GM21528 (cell line): ENCODE measurements at regions not wholly inside any gene's neighbourhood (a gene's known extent, or its start where the extent isn't known, plus 50 kb on each side); places are given as distances from the start of the nearest gene placed in this dataset.
"Not testable (repeated sequence)": the region's sequence is repeated elsewhere in the genome, so short reads cannot be mapped to it uniquely, and the experiment has no call there.

ENCODE experiments used
- ATAC-seq: cut with Tn5 transposase; IDR thresholded peaks from one replicate; pipeline ENCODE4 v1.9.1; 2021; ENCODE audit warnings: mild to moderate bottlenecking, moderate library complexity; ENCODE audit not compliant: unreplicated experiment, low FRiP score

- no peak for ATAC-seq
Measured at GRCh38 chr4:32932156-32932555, 2212.0 kb downstream of the PCDH7 start.

- ATAC-seq, result not testable (repeated sequence)
Measured at GRCh38 chr4:32939222-32939621, 2219.1 kb downstream of the PCDH7 start.

GRCh38 chr4:32950866-32951265 is 2230.7 kb downstream of the PCDH7 start:
- no peak for ATAC-seq

GRCh38 chr4:32958586-32958985 is 2238.4 kb downstream of the PCDH7 start:
- ATAC-seq, result no peak

- no peak for ATAC-seq
Measured at GRCh38 chr4:32962100-32962499, 2241.9 kb downstream of the PCDH7 start.

GRCh38 chr4:32985256-32985655 is 2265.1 kb downstream of the PCDH7 start:
- ATAC-seq, result no peak

- ATAC-seq, result no peak
Measured at GRCh38 chr4:32986236-32986635, 2266.1 kb downstream of the PCDH7 start.

GRCh38 chr4:32987111-32987510 is 2266.9 kb downstream of the PCDH7 start:
- ATAC-seq, result no peak

GRCh38 chr4:32988165-32988811 is 2268.1 kb downstream of the PCDH7 start:
- ATAC-seq, result no peak

- no peak for ATAC-seq
Measured at GRCh38 chr4:32991663-32992062, 2271.5 kb downstream of the PCDH7 start.

- no peak for ATAC-seq
Measured at GRCh38 chr4:32994981-32995881, 2275.1 kb downstream of the PCDH7 start.

GRCh38 chr4:33013282-33013681 is 2293.1 kb downstream of the PCDH7 start:
- ATAC-seq, result no peak

- ATAC-seq, result no peak
Measured at GRCh38 chr4:33025236-33025635, 2305.1 kb downstream of the PCDH7 start.

GRCh38 chr4:33029976-33030375 is 2309.8 kb downstream of the PCDH7 start:
- no peak for ATAC-seq

GRCh38 chr4:33031328-33031727 is 2311.2 kb downstream of the PCDH7 start:
- no peak for ATAC-seq

- ATAC-seq, result no peak
Measured at GRCh38 chr4:33037464-33037863, 2317.3 kb downstream of the PCDH7 start.

GRCh38 chr4:33045334-33045733 is 2325.2 kb downstream of the PCDH7 start:
- no peak for ATAC-seq

GRCh38 chr4:33052241-33052640 is 2332.1 kb downstream of the PCDH7 start:
- ATAC-seq, result no peak

- ATAC-seq, result no peak
Measured at GRCh38 chr4:33054161-33054560, 2334.0 kb downstream of the PCDH7 start.

GRCh38 chr4:33054656-33055196 is 2334.6 kb downstream of the PCDH7 start:
- no peak for ATAC-seq

GRCh38 chr4:33057736-33058135 is 2337.6 kb downstream of the PCDH7 start:
- ATAC-seq, result no peak

GRCh38 chr4:33058998-33059397 is 2338.8 kb downstream of the PCDH7 start:
- no peak for ATAC-seq
